WTC11 (cell line): ENCODE measurements at regions not wholly inside any gene's neighbourhood (a gene's known extent, or its start where the extent isn't known, plus 50 kb on each side); places are given as distances from the start of the nearest gene placed in this dataset.

Experiments
- ATAC-seq: fragments of 200-7000 bp; cut with Tn5 transposase; 2 replicates; pipeline ENCODE4 v1.10.0; 2021; ENCODE audit warnings: mild to moderate bottlenecking, moderate library complexity
- CTCF ChIA-PET: fragments of 300-600 bp; sonication (Branson Sonifier 250); formaldehyde crosslinking; loops from one replicate; lab custom pipeline; 2021; ENCODE audit warnings: antibody characterized with exemption; lab: Charles Lee
- POLR2A ChIA-PET: fragments of 350-600 bp; sonication (Branson Sonifier 250); formaldehyde crosslinking; loops from one replicate; lab custom pipeline; 2021; ENCODE audit warnings: antibody characterized with exemption; lab: Charles Lee
- DNase-seq: peaks from one replicate; pipeline ENCODE4 v3.0.0; 2021; ENCODE audit warnings: low spot score
- H3K27ac Mint-ChIP-seq: 2 replicates; pipeline ENCODE4 v1.8.0; 2021; ENCODE audit warnings: mixed read lengths
- H3K27me3 Mint-ChIP-seq: 2 replicates; pipeline ENCODE4 v1.8.0; 2021; ENCODE audit warnings: low read depth, mild to moderate bottlenecking, moderate library complexity, mixed read lengths
- H3K36me3 Mint-ChIP-seq: 2 replicates; pipeline ENCODE4 v1.8.0; 2021; ENCODE audit warnings: mixed read lengths
- H3K4me1 Mint-ChIP-seq: 2 replicates; pipeline ENCODE4 v1.8.0; 2022; ENCODE audit warnings: mixed read lengths
- H3K4me3 Mint-ChIP-seq: 2 replicates; pipeline ENCODE4 v1.8.0; 2021; ENCODE audit warnings: mild to moderate bottlenecking, moderate library complexity, mixed read lengths
- H3K9me3 Mint-ChIP-seq: 2 replicates; pipeline ENCODE4 v1.8.0; 2021; ENCODE audit warnings: mixed read lengths
- IRF2 ChIP-seq: sonication (generic); formaldehyde crosslinking; IDR thresholded peaks from 2 replicates; pipeline ENCODE4 v1.8.0; 2022; ENCODE audit warnings: low read depth, missing genetic modification reagents, borderline replicate concordance
- NFE2L1 ChIP-seq: sonication (generic); formaldehyde crosslinking; IDR thresholded peaks from 2 replicates; pipeline ENCODE4 v1.8.1; 2023; ENCODE audit warnings: missing genetic modification reagents
- SMAD4 ChIP-seq: sonication (generic); formaldehyde crosslinking; IDR thresholded peaks from 2 replicates; pipeline ENCODE4 v1.8.0; 2022; ENCODE audit warnings: mild to moderate bottlenecking, missing genetic modification reagents
- SP1 ChIP-seq: sonication (generic); formaldehyde crosslinking; conservative IDR thresholded peaks from 2 replicates; pipeline ENCODE4 v1.8.1; 2022; ENCODE audit warnings: missing genetic modification reagents
- ZBTB21 ChIP-seq: sonication (generic); formaldehyde crosslinking; IDR thresholded peaks from 2 replicates; pipeline ENCODE4 v1.8.1; 2023; ENCODE audit warnings: mild to moderate bottlenecking, missing genetic modification reagents, borderline replicate concordance
- ZNF138 ChIP-seq: sonication (generic); formaldehyde crosslinking; conservative IDR thresholded peaks from 2 replicates; pipeline ENCODE4 v1.8.1; 2022; ENCODE audit warnings: mild to moderate bottlenecking, moderate library complexity, missing genetic modification reagents
- ZNF232 ChIP-seq: sonication (generic); formaldehyde crosslinking; IDR thresholded peaks from 2 replicates; pipeline ENCODE4 v1.8.0; 2022; ENCODE audit warnings: mild to moderate bottlenecking, missing genetic modification reagents
- ZNF416 ChIP-seq: fragments of 250-450 bp; sonication (Bioruptor Pico); IDR thresholded peaks from 2 replicates; pipeline ENCODE4 v1.9.0; 2021; ENCODE audit warnings: mild to moderate bottlenecking, inconsistent platforms
- TF ChIP-seq, protein P1 (sequence below): sonication (generic); formaldehyde crosslinking; IDR thresholded peaks from 2 replicates; pipeline ENCODE4 v1.8.1; 2023; ENCODE audit warnings: mild to moderate bottlenecking, missing genetic modification reagents
- TF ChIP-seq, protein P2 (sequence below): fragments of 250-450 bp; sonication (Bioruptor Pico); IDR thresholded peaks from 2 replicates; pipeline ENCODE4 v1.9.0; 2021; ENCODE audit warnings: mild to moderate bottlenecking
- TF ChIP-seq, protein P3 (sequence below): fragments of 250-450 bp; sonication (Bioruptor Pico); IDR thresholded peaks from 2 replicates; pipeline ENCODE4 v1.8.0; 2021; ENCODE audit warnings: mild to moderate bottlenecking
- TF ChIP-seq, protein P4 (sequence below): sonication (generic); formaldehyde crosslinking; IDR thresholded peaks from 2 replicates; pipeline ENCODE4 v1.8.0; 2023; ENCODE audit warnings: missing genetic modification reagents, mild to moderate bottlenecking, borderline replicate concordance
- TF ChIP-seq, protein P5 (sequence below): sonication (generic); formaldehyde crosslinking; IDR thresholded peaks from 2 replicates; pipeline ENCODE4 v1.8.0; 2022; ENCODE audit warnings: mild to moderate bottlenecking, missing genetic modification reagents
- TF ChIP-seq, protein P6 (sequence below): sonication (generic); formaldehyde crosslinking; IDR thresholded peaks from 2 replicates; pipeline ENCODE4 v1.8.1; 2023; ENCODE audit warnings: mild to moderate bottlenecking, moderate library complexity, missing genetic modification reagents
- TF ChIP-seq, protein P7 (sequence below): sonication (generic); formaldehyde crosslinking; conservative IDR thresholded peaks from 2 replicates; pipeline ENCODE4 v1.8.1; 2023; ENCODE audit warnings: mild to moderate bottlenecking, low read depth, missing genetic modification reagents, moderate library complexity
- TF ChIP-seq, protein P8 (sequence below): sonication (generic); formaldehyde crosslinking; IDR thresholded peaks from 2 replicates; pipeline ENCODE4 v1.8.0; 2022; ENCODE audit warnings: mild to moderate bottlenecking, missing genetic modification reagents
- TF ChIP-seq, protein P9 (sequence below): sonication (generic); formaldehyde crosslinking; IDR thresholded peaks from 2 replicates; pipeline ENCODE4 v1.8.0; 2023; ENCODE audit warnings: missing genetic modification reagents

DNA sequence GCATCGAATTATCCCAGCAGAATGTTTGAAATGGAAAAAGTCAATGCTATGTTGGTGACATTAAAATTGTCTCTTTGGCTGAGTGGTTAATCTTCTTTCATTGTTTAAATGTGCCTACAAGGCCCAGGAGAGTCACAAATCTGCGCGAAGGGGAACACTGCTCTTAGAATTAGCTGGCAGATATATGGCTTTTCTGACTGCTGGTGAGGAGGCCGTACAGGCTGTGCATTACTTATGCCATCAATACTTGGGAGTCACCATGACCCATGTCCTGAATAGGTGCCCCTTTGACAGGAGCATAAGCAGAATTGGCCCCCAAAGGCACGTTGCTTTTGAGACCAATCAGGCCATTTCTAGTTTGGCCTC, 521.5 kb downstream of the FUT8 start:
- no peak for DNase-seq
- H3K27ac Mint-ChIP-seq: no peak overlapping the region
- ChIA-PET CTCF (no interaction called here), POLR2A (no interaction called here)
- no peak overlapping the region for H3K4me3 Mint-ChIP-seq
- no peak for ATAC-seq
- no peaks in the 10 kb centered on the region for H3K36me3 Mint-ChIP-seq
- H3K27me3 Mint-ChIP-seq: no peaks in the 10 kb centered on the region; the same call in 1 of the 2 replicates
- TF ChIP-seq SMAD4 (CRISPR knock-in tag): no peak
- TF ChIP-seq ZBTB21 (CRISPR knock-in tag): no peak
- TF ChIP-seq, protein P1, sequence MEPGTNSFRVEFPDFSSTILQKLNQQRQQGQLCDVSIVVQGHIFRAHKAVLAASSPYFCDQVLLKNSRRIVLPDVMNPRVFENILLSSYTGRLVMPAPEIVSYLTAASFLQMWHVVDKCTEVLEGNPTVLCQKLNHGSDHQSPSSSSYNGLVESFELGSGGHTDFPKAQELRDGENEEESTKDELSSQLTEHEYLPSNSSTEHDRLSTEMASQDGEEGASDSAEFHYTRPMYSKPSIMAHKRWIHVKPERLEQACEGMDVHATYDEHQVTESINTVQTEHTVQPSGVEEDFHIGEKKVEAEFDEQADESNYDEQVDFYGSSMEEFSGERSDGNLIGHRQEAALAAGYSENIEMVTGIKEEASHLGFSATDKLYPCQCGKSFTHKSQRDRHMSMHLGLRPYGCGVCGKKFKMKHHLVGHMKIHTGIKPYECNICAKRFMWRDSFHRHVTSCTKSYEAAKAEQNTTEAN: no peak
- peaks cover 20% of the 10 kb centered on the region for H3K4me1 Mint-ChIP-seq
- peaks cover 22% of the 10 kb centered on the region for H3K9me3 Mint-ChIP-seq

DNA sequence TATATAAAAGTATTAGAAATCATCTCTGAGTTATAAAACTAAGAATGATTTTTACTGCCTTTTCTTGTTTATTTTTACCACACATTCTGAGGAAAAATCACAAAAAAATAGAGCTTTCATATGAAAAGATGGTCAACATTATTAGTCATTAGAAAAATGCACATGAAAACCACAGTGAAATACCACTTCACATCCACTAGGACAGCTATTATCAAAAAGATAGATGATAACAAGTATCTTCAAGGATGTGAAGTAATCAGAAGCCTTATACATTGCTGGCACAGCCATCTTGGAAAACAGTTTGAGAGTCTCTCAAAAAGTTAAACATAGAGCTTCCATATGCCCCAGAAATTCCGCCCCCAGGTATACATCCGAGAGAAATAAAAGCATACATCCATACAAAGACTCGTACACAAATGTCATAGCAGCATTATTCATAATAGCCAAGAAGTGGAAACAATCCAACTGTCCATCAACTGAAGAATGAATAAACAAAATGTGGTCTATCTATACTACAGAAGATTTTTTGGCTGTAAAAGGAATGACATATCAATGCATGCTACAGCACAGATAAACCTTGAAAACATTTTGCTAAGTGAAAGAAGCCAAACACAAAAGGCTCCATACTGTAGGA, 523.9 kb downstream of the FUT8 start:
- Mint-ChIP-seq H3K4me1 (peaks cover 34% of the 10 kb centered on the region), H3K27me3 (no peaks in the 10 kb centered on the region; the same call in 1 of the 2 replicates), H3K9me3 (peaks cover 22% of the 10 kb centered on the region), H3K27ac (no peak overlapping the region), H3K4me3 (no peak overlapping the region), H3K36me3 (no peaks in the 10 kb centered on the region)
- ATAC-seq (no peak), DNase-seq (no peak)
- POLR2A ChIA-PET: no interaction called here
- CTCF ChIA-PET: no interaction called here
- TF ChIP-seq, protein P2, sequence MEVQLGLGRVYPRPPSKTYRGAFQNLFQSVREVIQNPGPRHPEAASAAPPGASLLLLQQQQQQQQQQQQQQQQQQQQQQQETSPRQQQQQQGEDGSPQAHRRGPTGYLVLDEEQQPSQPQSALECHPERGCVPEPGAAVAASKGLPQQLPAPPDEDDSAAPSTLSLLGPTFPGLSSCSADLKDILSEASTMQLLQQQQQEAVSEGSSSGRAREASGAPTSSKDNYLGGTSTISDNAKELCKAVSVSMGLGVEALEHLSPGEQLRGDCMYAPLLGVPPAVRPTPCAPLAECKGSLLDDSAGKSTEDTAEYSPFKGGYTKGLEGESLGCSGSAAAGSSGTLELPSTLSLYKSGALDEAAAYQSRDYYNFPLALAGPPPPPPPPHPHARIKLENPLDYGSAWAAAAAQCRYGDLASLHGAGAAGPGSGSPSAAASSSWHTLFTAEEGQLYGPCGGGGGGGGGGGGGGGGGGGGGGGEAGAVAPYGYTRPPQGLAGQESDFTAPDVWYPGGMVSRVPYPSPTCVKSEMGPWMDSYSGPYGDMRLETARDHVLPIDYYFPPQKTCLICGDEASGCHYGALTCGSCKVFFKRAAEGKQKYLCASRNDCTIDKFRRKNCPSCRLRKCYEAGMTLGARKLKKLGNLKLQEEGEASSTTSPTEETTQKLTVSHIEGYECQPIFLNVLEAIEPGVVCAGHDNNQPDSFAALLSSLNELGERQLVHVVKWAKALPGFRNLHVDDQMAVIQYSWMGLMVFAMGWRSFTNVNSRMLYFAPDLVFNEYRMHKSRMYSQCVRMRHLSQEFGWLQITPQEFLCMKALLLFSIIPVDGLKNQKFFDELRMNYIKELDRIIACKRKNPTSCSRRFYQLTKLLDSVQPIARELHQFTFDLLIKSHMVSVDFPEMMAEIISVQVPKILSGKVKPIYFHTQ: no peak
- TF ChIP-seq ZNF232 (CRISPR knock-in tag): no peak
- no peak for TF ChIP-seq ZNF416 (CRISPR knock-in tag)
- TF ChIP-seq, protein P3, sequence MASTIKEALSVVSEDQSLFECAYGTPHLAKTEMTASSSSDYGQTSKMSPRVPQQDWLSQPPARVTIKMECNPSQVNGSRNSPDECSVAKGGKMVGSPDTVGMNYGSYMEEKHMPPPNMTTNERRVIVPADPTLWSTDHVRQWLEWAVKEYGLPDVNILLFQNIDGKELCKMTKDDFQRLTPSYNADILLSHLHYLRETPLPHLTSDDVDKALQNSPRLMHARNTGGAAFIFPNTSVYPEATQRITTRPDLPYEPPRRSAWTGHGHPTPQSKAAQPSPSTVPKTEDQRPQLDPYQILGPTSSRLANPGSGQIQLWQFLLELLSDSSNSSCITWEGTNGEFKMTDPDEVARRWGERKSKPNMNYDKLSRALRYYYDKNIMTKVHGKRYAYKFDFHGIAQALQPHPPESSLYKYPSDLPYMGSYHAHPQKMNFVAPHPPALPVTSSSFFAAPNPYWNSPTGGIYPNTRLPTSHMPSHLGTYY (CRISPR knock-in tag): no peak
- no peak for TF ChIP-seq ZNF138 (CRISPR knock-in tag)
- TF ChIP-seq, protein P4, sequence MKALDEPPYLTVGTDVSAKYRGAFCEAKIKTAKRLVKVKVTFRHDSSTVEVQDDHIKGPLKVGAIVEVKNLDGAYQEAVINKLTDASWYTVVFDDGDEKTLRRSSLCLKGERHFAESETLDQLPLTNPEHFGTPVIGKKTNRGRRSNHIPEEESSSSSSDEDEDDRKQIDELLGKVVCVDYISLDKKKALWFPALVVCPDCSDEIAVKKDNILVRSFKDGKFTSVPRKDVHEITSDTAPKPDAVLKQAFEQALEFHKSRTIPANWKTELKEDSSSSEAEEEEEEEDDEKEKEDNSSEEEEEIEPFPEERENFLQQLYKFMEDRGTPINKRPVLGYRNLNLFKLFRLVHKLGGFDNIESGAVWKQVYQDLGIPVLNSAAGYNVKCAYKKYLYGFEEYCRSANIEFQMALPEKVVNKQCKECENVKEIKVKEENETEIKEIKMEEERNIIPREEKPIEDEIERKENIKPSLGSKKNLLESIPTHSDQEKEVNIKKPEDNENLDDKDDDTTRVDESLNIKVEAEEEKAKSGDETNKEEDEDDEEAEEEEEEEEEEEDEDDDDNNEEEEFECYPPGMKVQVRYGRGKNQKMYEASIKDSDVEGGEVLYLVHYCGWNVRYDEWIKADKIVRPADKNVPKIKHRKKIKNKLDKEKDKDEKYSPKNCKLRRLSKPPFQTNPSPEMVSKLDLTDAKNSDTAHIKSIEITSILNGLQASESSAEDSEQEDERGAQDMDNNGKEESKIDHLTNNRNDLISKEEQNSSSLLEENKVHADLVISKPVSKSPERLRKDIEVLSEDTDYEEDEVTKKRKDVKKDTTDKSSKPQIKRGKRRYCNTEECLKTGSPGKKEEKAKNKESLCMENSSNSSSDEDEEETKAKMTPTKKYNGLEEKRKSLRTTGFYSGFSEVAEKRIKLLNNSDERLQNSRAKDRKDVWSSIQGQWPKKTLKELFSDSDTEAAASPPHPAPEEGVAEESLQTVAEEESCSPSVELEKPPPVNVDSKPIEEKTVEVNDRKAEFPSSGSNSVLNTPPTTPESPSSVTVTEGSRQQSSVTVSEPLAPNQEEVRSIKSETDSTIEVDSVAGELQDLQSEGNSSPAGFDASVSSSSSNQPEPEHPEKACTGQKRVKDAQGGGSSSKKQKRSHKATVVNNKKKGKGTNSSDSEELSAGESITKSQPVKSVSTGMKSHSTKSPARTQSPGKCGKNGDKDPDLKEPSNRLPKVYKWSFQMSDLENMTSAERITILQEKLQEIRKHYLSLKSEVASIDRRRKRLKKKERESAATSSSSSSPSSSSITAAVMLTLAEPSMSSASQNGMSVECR (CRISPR knock-in tag): no peak
- TF ChIP-seq, protein P5, sequence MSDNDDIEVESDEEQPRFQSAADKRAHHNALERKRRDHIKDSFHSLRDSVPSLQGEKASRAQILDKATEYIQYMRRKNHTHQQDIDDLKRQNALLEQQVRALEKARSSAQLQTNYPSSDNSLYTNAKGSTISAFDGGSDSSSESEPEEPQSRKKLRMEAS (CRISPR knock-in tag): no peak
- TF ChIP-seq, protein P6, sequence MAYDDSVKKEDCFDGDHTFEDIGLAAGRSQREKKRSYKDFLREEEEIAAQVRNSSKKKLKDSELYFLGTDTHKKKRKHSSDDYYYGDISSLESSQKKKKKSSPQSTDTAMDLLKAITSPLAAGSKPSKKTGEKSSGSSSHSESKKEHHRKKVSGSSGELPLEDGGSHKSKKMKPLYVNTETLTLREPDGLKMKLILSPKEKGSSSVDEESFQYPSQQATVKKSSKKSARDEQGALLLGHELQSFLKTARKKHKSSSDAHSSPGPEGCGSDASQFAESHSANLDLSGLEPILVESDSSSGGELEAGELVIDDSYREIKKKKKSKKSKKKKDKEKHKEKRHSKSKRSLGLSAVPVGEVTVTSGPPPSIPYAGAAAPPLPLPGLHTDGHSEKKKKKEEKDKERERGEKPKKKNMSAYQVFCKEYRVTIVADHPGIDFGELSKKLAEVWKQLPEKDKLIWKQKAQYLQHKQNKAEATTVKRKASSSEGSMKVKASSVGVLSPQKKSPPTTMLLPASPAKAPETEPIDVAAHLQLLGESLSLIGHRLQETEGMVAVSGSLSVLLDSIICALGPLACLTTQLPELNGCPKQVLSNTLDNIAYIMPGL (CRISPR knock-in tag): no peak
- TF ChIP-seq NFE2L1 (CRISPR knock-in tag): no peak
- TF ChIP-seq SP1 (CRISPR knock-in tag): no peak
- TF ChIP-seq, protein P7, sequence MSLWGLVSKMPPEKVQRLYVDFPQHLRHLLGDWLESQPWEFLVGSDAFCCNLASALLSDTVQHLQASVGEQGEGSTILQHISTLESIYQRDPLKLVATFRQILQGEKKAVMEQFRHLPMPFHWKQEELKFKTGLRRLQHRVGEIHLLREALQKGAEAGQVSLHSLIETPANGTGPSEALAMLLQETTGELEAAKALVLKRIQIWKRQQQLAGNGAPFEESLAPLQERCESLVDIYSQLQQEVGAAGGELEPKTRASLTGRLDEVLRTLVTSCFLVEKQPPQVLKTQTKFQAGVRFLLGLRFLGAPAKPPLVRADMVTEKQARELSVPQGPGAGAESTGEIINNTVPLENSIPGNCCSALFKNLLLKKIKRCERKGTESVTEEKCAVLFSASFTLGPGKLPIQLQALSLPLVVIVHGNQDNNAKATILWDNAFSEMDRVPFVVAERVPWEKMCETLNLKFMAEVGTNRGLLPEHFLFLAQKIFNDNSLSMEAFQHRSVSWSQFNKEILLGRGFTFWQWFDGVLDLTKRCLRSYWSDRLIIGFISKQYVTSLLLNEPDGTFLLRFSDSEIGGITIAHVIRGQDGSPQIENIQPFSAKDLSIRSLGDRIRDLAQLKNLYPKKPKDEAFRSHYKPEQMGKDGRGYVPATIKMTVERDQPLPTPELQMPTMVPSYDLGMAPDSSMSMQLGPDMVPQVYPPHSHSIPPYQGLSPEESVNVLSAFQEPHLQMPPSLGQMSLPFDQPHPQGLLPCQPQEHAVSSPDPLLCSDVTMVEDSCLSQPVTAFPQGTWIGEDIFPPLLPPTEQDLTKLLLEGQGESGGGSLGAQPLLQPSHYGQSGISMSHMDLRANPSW (CRISPR knock-in tag): no peak
- TF ChIP-seq IRF2 (CRISPR knock-in tag): no peak
- TF ChIP-seq, protein P8, sequence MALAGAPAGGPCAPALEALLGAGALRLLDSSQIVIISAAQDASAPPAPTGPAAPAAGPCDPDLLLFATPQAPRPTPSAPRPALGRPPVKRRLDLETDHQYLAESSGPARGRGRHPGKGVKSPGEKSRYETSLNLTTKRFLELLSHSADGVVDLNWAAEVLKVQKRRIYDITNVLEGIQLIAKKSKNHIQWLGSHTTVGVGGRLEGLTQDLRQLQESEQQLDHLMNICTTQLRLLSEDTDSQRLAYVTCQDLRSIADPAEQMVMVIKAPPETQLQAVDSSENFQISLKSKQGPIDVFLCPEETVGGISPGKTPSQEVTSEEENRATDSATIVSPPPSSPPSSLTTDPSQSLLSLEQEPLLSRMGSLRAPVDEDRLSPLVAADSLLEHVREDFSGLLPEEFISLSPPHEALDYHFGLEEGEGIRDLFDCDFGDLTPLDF (CRISPR knock-in tag): no peak
- TF ChIP-seq, protein P9, sequence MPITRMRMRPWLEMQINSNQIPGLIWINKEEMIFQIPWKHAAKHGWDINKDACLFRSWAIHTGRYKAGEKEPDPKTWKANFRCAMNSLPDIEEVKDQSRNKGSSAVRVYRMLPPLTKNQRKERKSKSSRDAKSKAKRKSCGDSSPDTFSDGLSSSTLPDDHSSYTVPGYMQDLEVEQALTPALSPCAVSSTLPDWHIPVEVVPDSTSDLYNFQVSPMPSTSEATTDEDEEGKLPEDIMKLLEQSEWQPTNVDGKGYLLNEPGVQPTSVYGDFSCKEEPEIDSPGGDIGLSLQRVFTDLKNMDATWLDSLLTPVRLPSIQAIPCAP (CRISPR knock-in tag): no peak
- no peak for TF ChIP-seq SMAD4 (CRISPR knock-in tag)
